H54 (cell line): ENCODE measurements at regions not wholly inside any gene's neighbourhood (a gene's known extent, or its start where the extent isn't known, plus 50 kb on each side); places are given as distances from the start of the nearest gene placed in this dataset.

ENCODE experiments used
- DNase-seq: peaks from one replicate; pipeline ENCODE4 v3.0.0; 2011; ENCODE audit warnings: low spot score, mixed read lengths; ENCODE audit not compliant: insufficient read length
- FAIRE-seq: peaks from 3 replicates; lab custom pipeline; 2011; peaks lifted over from hg19 to GRCh38; lab: Jason Lieb, UNC
- POLR2A ChIP-seq: IDR thresholded peaks from 2 replicates; pipeline ENCODE4 v1.6.1; 2011; ENCODE audit warnings: low read depth, mild to moderate bottlenecking, low read length

GRCh38 chr10:123463698-123464097 lies 202.5 kb upstream of the GPR26 start:
- TF ChIP-seq POLR2A: no peak
- DNase-seq: no peak
- no peak for FAIRE-seq

- TF ChIP-seq POLR2A: no peak
- DNase-seq: no peak
- FAIRE-seq: no peak
Measured at GRCh38 chr10:123464430-123465323, 201.5 kb upstream of the GPR26 start.

GRCh38 chr10:123470336-123470921 lies 195.7 kb upstream of the GPR26 start:
- FAIRE-seq (no peak), DNase-seq (no peak)
- TF ChIP-seq POLR2A: no peak

- FAIRE-seq: no peak
- no peak for TF ChIP-seq POLR2A
- DNase-seq: no peak
Measured at GRCh38 chr10:123471811-123472210, 194.3 kb upstream of the GPR26 start.

GRCh38 chr10:123472606-123473005 lies 193.5 kb upstream of the GPR26 start:
- TF ChIP-seq POLR2A: no peak
- no peak for FAIRE-seq
- no peak for DNase-seq

GRCh38 chr10:123474700-123475099 lies 191.5 kb upstream of the GPR26 start:
- TF ChIP-seq POLR2A: no peak
- DNase-seq (no peak), FAIRE-seq (no peak)

GRCh38 chr10:123475466-123475865 lies 190.7 kb upstream of the GPR26 start:
- FAIRE-seq (no peak), DNase-seq (no peak)
- no peak for TF ChIP-seq POLR2A

- DNase-seq (no peak), FAIRE-seq (no peak)
- TF ChIP-seq POLR2A: no peak
Measured at GRCh38 chr10:123478116-123478515, 188.0 kb upstream of the GPR26 start.

GRCh38 chr10:123479640-123480039 lies 186.5 kb upstream of the GPR26 start:
- DNase-seq: no peak
- FAIRE-seq: no peak
- TF ChIP-seq POLR2A: no peak

- no peak for TF ChIP-seq POLR2A
- DNase-seq (no peak), FAIRE-seq (no peak)
Measured at GRCh38 chr10:123480344-123480743, 185.8 kb upstream of the GPR26 start.

- TF ChIP-seq POLR2A: no peak
- DNase-seq (no peak), FAIRE-seq (no peak)
Measured at GRCh38 chr10:123480845-123481244, 185.3 kb upstream of the GPR26 start.

- FAIRE-seq (no peak), DNase-seq (no peak)
- no peak for TF ChIP-seq POLR2A
Measured at GRCh38 chr10:123484722-123485121, 181.4 kb upstream of the GPR26 start.

- DNase-seq: no peak
- FAIRE-seq: no peak
- no peak for TF ChIP-seq POLR2A
Measured at GRCh38 chr10:123485341-123485960, 180.7 kb upstream of the GPR26 start.

- no peak for TF ChIP-seq POLR2A
- DNase-seq: no peak
- FAIRE-seq: no peak
Measured at GRCh38 chr10:123488436-123488835, 177.7 kb upstream of the GPR26 start.

GRCh38 chr10:123491364-123491763 lies 174.8 kb upstream of the GPR26 start:
- FAIRE-seq (no peak), DNase-seq (no peak)
- no peak for TF ChIP-seq POLR2A
